GM21529 (cell line): ENCODE measurements at regions not wholly inside any gene's neighbourhood (a gene's known extent, or its start where the extent isn't known, plus 50 kb on each side); places are given as distances from the start of the nearest gene placed in this dataset.

Experiments
- ATAC-seq: cut with Tn5 transposase; IDR thresholded peaks from one replicate; pipeline ENCODE4 v1.9.1; 2021; ENCODE audit not compliant: unreplicated experiment

DNA sequence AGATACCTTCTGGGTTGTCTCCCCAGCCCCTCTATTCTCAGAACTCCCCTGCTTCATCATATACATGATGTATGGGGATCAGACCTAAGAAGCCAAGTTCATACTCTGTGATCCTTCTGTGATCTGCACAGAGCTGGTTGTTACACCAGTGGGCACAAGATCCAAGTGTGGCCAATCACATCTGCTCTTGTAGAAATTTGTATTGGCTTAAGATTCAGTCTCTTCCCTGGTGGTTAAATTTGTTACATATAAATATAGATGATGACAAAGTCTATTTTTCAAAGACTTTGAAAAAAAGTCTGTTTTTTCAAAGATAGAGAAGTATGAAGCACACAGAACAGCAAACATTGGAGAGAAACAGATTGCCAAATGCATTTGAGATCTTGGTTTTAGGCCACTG lies 135.8 kb upstream of the FGGY start:
- no peak for ATAC-seq

DNA sequence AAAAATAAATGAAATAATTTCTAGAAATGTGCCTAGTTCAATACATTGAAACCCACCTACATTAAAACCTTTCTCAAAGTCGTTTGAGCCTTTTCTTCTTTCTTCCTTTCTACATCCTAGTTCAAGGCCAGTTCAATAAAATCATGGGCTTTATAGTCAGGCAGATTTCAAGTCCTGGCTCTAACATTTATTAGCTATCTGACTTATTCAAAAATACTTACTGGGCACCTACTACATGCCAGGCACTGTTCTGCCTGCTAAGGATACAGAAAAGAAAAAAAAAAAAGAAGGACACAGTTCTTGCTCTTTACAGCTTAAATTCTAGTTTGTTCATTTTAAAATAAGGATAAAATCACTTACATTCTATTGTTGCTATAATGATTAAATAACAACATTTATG lies 134.2 kb upstream of the FGGY start:
- no peak for ATAC-seq

GRCh38 chr1:59163268-59164092 lies 133.4 kb upstream of the FGGY start:
- ATAC-seq = no peak

DNA sequence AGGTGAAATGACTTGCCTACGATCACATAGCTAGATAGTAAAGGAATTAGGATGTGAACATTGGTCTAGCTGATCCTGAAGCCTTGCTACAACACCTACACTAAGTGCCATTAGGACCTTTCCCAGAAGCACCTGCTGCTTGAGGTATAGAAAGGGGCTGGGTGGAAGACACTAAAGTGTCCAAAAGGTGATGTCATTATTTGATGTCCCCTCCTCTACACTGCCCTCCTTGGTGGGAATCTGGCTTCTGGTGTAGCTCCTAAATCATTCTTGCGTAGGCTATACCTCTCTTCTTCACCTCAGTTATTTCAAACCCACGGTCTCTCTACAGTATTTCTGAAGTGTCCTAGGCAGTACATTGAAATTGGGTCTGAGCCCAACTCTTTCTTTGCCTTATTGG lies 132.5 kb upstream of the FGGY start:
- ATAC-seq = no peak

DNA sequence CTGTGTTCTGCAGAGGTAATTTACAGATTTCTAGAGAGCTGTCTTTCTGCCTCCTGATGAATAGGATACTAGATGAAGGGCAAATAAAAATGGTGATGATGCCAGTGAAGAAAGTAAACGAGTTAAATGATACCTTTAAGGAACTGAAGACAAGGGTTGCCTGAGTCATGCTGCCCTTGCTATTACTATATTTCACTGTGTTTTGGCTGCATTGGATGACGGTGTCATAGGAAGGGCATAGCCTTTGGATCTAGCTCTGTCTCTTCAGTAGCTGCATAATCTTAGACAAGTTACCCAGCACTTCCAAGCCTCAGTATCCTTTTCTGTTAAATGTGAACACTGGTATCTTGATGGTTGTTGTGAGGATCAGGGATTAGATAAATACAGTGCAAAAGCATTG lies 131.5 kb upstream of the FGGY start:
- no peak for ATAC-seq

- ATAC-seq = no peak
These were observed 127.2 kb upstream of the FGGY start for GRCh38 chr1:59169703-59170102.

- no peak for ATAC-seq
These were observed 126.2 kb upstream of the FGGY start for GRCh38 chr1:59170659-59171058.

GRCh38 chr1:59171788-59172187 lies 125.1 kb upstream of the FGGY start:
- no peak for ATAC-seq

- ATAC-seq = no peak
These were observed 124.2 kb upstream of the FGGY start for GRCh38 chr1:59172693-59173092.

- no peak for ATAC-seq
These were observed 123.2 kb upstream of the FGGY start for GRCh38 chr1:59173721-59174120.

GRCh38 chr1:59176471-59176870 lies 120.4 kb upstream of the FGGY start:
- ATAC-seq = no peak

DNA sequence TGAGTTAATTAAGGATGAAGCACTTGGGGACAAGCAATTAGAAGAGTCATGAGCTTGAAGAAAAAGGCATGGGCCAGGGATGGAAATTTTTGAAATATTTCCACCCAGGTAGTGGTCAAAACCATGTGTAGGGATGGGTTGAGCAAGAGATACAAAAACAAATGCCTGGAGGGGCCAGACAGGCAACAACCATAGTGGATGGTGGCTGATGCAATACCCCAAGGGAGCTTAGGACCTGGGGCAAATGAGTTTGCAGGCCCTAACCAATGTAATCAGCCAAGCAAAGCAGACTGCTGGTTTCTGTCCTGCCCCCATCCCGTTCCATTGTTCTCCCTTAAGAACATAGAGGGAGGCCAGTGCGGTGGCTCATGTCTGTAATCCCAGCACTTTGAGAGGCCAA lies 119.1 kb upstream of the FGGY start:
- no peak for ATAC-seq

DNA sequence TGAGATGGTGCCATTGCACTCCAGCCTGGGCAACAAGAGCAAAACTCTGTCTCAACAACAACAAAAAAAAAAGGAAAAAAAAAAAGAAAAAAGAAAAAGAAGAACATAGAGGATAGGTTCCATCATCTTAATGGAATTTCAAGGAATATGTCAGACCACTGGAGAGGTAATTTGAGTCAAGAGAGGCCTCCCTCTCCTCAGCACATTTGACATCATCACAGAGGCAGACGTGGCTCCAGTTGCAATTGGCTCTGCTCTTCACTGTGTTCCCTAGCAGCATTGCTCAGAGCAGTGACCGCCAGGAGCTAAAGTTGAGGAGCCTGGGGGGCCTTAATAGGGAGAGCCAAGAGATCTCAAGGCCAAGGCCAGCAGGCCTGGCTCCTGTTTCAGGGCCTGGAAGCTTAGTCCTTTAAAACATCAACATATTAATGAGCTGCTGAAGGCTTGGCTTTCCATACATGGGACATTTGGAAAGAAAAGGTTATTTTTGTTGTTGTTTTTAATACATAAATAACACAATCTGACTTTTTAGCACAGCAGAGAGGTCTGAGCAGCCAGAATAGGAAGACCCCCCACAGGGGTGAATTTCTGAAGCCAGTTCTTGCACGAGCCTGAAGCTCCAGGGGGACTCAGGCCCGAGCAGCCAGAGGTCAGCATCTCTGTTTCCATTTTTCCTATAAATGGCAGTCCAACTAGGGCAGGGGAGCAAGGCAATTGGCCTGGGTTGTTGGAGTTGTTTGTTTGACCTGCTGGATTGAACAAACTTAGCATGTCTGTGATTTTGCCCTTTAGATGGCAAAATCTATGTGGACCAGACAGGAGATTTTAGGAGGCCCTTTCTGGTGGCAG lies 118.3 kb upstream of the FGGY start:
- ATAC-seq = no peak

DNA sequence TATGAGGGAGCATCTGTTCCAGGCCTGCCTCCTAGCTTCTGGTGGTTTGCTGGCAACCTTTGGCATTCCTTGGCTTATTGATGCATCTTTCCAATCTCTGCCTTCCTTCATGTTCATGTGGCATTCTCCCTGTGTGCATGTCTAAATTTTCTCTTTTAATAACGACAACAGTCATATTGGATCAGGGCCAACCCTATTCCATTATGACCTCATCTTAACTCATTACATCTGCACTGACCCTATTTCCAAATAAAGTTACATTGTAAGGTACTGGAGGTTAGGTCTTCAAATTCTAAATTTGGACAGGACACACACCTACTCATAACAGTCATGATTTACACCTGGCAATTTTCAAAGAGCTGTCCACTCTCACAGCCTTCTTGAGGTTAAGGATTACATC lies 117.2 kb upstream of the FGGY start:
- ATAC-seq = no peak

GRCh38 chr1:59180735-59181134 lies 116.2 kb upstream of the FGGY start:
- ATAC-seq = no peak

- no peak for ATAC-seq
These were observed 113.1 kb upstream of the FGGY start for GRCh38 chr1:59183749-59184317.

DNA sequence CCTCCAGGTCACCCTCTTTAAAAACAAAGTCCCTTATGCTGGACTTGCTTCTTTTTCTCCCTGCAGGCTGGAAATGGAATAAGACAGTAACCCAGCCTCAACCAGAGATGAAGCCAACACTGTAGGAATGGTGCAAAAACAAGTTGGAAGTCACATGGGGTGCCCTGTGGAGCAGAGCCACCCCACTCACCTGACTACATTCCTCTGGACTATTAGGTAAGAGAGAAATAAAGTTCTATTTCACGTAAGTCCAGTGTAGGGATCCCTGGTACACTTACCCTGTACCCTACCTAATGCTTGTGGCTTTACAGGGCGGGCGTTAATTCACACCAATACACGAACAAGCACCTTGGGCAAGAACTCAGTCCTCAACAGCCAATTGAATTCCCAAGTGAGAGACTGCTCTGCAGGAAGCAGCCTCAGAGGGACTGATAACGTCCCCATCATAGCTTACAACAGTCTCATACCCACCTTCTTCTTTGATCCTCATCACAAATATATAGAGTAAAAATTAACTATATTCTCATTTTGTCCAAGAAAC lies 112.5 kb upstream of the FGGY start:
- ATAC-seq = no peak

DNA sequence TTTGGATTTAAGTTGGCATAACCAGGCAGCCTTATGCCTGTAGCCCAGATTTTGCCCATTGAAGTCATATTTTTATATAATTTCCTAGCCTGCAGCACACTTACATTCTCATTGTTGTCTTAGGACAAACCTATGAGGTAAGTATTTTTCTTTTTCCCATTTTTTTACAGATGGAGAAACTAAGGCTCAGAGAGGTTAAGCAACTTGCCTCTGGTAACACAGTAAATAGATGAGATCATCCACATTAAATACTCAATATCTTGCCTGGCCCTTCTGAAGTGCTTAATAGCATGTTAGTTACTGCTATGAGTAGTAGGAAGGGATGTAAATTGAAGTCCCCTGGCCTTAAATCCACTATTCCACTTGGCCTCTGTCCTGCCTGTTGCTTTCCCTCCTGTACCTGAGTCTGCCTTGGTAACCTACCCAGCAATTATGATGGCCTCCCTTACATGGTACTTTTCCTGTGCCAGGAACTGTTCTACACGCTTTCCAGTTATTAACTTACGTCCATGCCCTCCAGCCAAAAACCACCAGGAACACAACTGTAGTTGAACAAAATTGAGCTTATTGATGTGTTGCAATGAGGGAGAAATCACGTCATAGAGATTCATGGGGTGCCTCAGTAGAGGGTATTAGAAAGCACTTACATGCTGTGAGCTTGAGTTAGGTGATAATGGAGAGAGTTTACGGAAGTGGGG lies 111.6 kb upstream of the FGGY start:
- ATAC-seq = no peak

GRCh38 chr1:59186656-59187055 lies 110.2 kb upstream of the FGGY start:
- ATAC-seq = no peak

- no peak for ATAC-seq
These were observed 108.3 kb upstream of the FGGY start for GRCh38 chr1:59188413-59189213.
